ENCODE measurements at regions not wholly inside any gene's neighbourhood (a gene's known extent, or its start where the extent isn't known, plus 50 kb on each side); places are given as distances from the start of the nearest gene placed in this dataset.
"Not testable (repeated sequence)": the region's sequence is repeated elsewhere in the genome, so short reads cannot be mapped to it uniquely, and the experiment has no call there.

GRCh38 chr5:164449460-164449859, 944.0 kb downstream of the MAT2B start:
- no peak for DNase-seq

- no peak for DNase-seq
Measured at GRCh38 chr5:164466033-164466432, 960.6 kb downstream of the MAT2B start.

- DNase-seq = no peak
Measured at GRCh38 chr5:164470312-164470711, 964.9 kb downstream of the MAT2B start.

GRCh38 chr5:164472165-164472564, 966.7 kb downstream of the MAT2B start:
- DNase-seq = no peak

GRCh38 chr5:164475339-164475977, 970.0 kb downstream of the MAT2B start:
- no peak for DNase-seq

GRCh38 chr5:164481270-164481669, 975.9 kb downstream of the MAT2B start:
- no peak for DNase-seq

GRCh38 chr5:164482351-164482750, 976.9 kb downstream of the MAT2B start:
- no peak for DNase-seq

GRCh38 chr5:164484948-164485347, 979.5 kb downstream of the MAT2B start:
- no peak for DNase-seq

GRCh38 chr5:164487939-164488338, 982.5 kb downstream of the MAT2B start:
- no peak for DNase-seq

GRCh38 chr5:164497311-164498064, 992.1 kb downstream of the MAT2B start:
- no peak for DNase-seq

- no peak for DNase-seq
Measured at GRCh38 chr5:164498438-164498837, 993.0 kb downstream of the MAT2B start.

- DNase-seq = no peak
Measured at GRCh38 chr5:164500856-164501255, 995.4 kb downstream of the MAT2B start.

GRCh38 chr5:164501344-164501743, 995.9 kb downstream of the MAT2B start:
- DNase-seq = no peak

- DNase-seq = no peak
Measured at GRCh38 chr5:164504141-164504772, 998.8 kb downstream of the MAT2B start.

GRCh38 chr5:164505791-164506190, 1000.4 kb downstream of the MAT2B start:
- DNase-seq = no peak

- DNase-seq = no peak
Measured at GRCh38 chr5:164518067-164518740, 1012.8 kb downstream of the MAT2B start.

GRCh38 chr5:164518741-164519080, 1013.3 kb downstream of the MAT2B start:
- DNase-seq = no peak

GRCh38 chr5:164532235-164532900, 1026.9 kb downstream of the MAT2B start:
- DNase-seq = no peak

- not testable (repeated sequence) for DNase-seq
Measured at GRCh38 chr5:164533426-164533825, 1028.0 kb downstream of the MAT2B start.

- DNase-seq = no peak
Measured at GRCh38 chr5:164540174-164540573, 1034.8 kb downstream of the MAT2B start.

- no peak for DNase-seq
Measured at GRCh38 chr5:164545507-164545906, 1040.1 kb downstream of the MAT2B start.

GRCh38 chr5:164553851-164554250, 1048.4 kb downstream of the MAT2B start:
- DNase-seq = no peak

- no peak for DNase-seq
Measured at GRCh38 chr5:164555809-164556208, 1050.4 kb downstream of the MAT2B start.

Data from 8988T (cell line).